Fibroblast of peridontal ligament (primary cell): ENCODE measurements at regions not wholly inside any gene's neighbourhood (a gene's known extent, or its start where the extent isn't known, plus 50 kb on each side); places are given as distances from the start of the nearest gene placed in this dataset.

Experiments
- DNase-seq: peaks from one replicate; pipeline ENCODE4 v3.0.0-alpha.2; 2010; ENCODE audit errors: extremely low read depth

- DNase-seq: no peak
Observed at GRCh38 chr1:104699433-104699832, 949.7 kb downstream of the AMY1C start.

DNA sequence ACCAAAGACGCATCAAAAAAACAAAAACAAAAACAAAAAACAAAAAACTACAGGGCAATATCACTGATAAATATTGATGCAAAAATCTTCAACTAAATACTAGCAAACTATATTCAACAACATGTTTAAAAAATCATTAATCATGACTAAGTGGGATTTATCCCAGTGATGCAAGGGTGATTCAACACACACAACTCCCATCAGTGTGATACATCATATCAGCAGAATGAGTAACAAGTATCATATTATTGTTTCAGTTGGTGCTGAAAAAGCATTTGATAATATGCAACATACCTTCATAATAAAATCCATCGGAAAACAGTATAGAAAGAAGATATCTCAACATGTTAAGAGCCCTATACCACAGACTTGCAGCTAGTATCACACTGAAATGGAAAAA lies 953.0 kb downstream of the AMY1C start:
- DNase-seq: no peak

GRCh38 chr1:104706631-104707147 lies 957.0 kb downstream of the AMY1C start:
- peak; percentile 33 for DNase-seq

DNA sequence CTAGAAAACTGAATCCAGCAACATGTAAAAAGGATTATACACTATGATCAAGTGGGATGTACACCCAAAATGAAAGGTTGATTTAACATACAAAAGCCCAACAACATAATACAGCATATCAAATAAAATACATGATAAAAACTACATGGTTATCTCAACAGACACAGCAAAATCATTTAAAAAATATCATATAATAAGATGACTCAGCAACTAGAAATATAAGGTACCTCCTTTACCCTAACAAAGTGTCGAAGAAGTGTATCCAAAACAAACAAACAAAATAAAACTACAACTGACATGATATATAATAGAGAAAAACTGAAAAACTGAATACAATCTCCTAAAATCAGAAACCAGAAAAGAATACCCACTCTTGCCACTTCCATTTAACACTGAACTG lies 969.1 kb downstream of the AMY1C start:
- DNase-seq: no peak

DNA sequence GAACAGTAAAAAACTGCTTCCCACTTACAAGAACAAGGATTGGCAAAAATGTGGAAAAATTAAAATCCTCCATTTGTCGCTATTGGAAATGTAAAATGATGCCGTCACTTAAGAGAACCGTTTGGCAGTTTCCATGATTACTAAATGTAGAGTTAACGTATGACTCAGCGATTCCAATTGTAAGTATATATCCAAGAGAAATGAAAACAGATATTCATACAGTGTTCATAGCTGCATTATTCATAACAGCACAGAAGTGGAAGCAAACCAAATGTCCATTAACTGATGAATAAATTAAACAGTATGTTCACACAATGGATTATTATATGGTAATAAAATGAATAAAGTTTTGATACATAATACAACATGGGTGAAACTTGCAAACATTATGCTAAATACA lies 971.0 kb downstream of the AMY1C start:
- no peak for DNase-seq

DNA sequence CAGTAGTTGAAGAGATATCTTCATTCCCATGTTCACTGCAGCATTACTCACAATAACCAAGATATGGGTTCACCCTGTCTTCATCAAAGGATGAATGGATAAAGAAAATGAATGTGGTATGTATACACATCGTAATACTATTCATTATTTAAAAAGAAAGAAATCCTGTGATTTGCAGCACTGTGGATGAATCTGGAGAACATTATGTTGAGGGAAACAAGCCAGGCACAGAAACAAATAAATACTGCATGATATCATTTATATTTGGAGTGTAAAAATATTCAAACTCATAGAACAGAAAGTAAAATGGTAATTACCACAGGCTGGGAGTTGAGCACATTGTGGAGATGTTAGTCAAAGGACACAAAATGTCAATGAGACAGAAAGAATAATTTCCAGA lies 977.2 kb downstream of the AMY1C start:
- no peak for DNase-seq

DNA sequence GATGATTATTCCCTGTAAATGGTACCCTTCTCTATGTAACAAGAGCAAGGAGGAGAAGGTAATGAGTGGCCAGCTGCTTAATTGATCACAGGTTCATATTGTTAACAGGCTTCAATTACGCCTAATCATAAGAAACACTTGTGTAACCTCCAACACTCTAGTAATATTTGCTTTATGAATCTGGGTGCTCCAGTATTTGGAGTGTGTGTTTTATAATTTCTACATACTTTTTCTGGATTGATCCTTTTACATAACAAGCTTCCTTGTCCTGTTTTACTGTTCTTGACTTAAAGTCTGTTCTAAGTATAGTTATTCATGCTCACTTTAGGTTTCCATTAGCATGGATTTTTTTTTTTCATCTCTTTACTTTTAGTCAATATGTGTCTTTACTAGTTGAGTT lies 984.2 kb downstream of the AMY1C start:
- no peak for DNase-seq

DNA sequence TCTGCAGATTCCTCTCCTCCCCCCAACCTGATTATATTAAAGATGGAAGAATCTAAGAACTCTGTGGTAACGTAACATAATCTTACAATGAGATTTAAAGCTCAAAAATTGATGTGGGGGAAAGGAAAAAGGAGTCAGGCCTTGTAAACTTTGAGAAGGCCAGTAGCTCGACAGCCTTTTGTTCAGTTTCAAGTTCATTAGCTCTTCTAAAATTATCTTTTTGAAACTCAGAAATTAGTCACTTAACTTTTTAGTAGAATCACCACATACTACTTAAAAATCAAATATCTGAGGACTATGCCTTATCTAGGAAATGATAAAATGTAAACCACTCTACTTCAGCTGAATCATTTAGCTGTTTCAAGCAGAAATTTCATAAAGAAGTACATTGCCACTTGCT lies 996.2 kb downstream of the AMY1C start:
- no peak for DNase-seq

DNA sequence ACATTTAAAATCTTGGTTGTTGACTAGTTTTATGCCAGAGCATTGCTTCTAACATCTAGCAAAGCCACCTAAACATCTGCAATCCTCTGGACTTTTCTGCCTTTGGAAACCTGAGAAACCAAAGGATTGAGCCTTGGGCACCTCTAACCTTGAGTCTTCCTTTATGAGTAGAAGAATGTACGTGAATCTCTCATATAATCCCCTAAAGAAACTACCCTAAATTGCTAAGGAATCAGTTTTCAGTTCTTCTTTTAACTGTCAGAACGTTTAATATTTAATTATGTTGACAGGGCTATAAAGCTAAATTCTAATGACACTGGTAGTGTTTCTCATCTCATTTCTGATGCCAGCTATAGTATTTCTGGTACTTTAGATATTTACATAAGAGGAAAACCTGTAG lies 997.3 kb downstream of the AMY1C start:
- DNase-seq: no peak

DNA sequence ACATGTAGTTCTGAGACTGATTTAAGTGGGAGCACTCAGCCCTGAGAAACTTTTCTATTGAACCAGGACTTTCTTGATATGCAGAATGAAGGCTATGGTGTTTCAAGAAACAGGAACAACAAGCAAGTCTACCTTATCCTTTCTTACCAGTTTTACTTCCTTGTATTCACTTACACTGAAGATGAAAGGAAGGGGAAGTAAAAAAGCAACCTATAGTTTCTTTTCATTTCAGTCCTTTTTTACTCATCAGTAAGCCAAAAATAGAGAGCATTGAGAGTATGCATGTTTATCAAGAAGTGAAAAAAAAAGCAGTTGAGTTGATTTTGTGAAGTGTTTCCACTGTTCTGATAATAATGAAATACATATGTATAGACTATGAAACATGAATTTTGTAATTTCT lies 1010.3 kb downstream of the AMY1C start:
- no peak for DNase-seq

DNA sequence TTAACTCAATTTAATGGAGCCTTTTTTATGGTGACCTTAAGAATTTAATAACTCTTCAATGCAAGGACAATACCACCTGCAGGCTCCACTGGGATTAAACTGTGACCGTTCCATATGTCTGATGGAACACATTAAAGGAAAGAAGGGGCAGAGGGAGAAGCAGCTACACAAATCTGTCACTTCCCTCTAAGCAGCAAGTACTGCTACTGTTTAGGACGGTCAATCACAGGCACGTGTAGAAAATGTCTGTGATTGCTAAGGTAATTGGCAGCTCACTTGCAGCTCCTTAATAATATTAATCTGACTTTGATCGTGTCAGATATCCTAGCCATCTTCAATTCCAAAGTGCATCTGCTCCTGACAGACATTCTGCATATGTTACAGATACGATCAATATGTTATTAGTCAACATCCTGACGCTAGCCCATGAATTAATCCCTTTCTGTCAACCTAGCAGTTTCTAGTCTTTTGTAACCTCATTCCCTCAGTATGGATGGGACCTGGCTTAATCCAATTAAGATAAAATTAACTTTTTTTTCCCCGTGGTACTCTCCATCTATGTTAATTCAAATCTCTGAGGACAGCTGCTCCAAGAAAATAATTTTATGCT lies 1012.4 kb downstream of the AMY1C start:
- DNase-seq: no peak

GRCh38 chr1:104765085-104765484 lies 1015.4 kb downstream of the AMY1C start:
- DNase-seq: no peak

DNA sequence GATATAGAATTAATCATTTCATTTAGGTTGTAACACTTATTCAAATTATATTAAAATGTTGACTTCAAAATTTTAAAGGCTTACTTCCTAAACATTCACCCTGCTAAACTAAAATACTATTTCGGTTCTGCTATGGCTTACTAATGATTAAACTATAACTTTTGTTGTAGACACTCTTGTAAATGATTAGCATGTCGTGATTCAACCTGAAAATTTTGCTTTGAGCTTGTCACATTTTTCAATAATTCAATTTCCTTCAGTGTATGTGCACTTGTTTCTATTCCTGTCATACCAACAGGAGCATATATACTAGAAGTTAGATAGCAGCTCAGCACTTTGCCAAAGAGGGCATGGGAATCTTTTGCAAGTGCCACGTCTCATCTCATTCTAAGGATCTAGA lies 1018.8 kb downstream of the AMY1C start:
- no peak for DNase-seq

DNA sequence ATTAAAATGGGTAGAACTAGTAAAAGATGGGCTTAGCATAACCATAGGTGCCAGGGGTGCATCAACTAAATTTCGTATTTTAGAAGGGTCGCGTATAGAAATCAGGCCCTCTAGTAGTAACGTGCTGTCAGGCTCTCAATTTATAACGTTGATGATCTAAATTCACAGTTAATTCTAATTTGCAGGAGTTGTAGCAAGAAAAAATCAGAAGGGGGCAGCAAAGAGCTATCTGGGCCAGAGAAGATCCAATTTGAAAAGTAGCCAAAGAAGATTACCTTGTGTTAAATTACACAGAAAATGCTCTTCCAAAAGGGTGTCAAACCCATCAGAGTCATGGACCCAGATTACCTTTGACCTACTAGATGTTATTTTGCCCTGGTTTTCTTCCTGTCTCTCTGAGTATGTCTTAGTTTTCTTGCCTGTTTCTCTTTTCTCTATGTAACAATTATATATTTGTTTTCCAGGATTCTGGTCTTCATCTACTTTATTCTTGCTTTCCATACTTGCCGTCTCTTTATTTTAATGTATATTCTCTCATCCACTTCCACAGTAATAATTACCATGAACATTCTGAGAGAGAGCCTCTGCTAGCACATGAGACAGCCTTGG lies 1030.9 kb downstream of the AMY1C start:
- peak; percentile 43 for DNase-seq

DNA sequence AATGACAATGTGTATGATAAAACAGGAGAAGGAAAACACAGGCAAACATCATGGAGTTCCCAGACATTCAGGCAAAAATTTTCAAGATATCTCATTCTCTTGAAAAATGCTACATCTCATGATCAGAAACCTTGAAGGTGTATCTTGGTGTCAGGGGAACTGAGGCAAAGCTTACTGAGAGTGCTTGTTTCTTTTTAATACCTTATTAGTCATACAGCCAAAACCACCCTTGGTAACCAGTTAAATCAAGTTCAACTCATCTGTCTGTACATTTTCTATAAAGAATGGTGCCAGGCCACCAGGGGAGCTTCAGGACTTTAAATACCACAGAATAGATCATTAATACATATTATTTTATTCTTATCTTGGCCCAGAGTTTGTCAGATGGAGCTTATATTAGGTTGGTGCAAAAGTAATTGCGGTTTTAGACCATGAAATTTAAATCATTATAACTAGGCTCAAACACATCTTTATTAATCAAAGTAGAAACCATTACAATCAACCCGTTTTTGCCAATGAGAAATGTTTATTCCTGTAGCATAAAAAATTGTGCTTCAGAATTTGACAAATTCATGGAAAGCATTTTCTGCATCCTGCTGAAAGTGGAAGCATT lies 1036.0 kb downstream of the AMY1C start:
- no peak for DNase-seq

- DNase-seq: no peak
Observed at GRCh38 chr1:104787866-104788510, 1038.3 kb downstream of the AMY1C start.

DNA sequence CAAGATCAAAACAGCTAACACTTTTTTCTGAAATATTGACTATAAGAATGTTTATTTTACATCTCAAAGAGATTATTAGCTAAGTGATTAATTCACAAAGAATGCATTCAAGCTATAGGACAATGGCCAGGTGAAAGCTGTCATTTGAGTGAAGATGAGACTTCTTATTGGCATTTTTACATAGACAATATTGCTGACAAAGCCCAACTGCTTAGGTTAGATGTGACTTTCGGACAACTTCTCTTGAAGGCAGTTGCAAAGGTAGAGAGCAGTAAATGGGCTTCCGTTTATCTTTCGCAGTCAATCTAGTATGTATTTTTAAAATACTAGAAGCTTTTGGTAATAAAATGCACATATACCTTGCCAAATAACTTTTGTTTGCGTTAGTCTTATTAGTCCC lies 1041.3 kb downstream of the AMY1C start:
- DNase-seq: no peak

- no peak for DNase-seq
Observed at GRCh38 chr1:104794035-104794434, 1044.3 kb downstream of the AMY1C start.

GRCh38 chr1:104795931-104796330 lies 1046.2 kb downstream of the AMY1C start:
- DNase-seq: no peak

- DNase-seq: no peak
Observed at GRCh38 chr1:104797982-104798381, 1048.3 kb downstream of the AMY1C start.

DNA sequence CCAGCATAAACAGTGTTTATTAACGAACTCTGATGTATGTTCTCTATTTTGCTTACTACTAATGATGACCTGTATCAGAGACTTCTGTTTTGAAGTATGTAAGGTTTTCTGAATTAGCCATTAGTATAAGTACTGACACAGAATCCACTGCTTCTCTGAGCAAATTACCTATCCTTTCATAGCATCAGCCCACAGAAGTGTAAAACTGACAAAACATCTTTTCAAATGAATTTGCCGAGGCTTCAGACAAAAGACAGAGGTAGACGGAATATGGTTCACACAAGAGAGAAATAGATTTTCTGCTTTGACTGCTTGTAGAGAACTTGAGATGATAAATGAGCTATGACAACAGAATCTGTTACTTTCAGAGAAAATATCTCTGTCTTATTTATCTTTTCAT lies 1051.6 kb downstream of the AMY1C start:
- DNase-seq: no peak

DNA sequence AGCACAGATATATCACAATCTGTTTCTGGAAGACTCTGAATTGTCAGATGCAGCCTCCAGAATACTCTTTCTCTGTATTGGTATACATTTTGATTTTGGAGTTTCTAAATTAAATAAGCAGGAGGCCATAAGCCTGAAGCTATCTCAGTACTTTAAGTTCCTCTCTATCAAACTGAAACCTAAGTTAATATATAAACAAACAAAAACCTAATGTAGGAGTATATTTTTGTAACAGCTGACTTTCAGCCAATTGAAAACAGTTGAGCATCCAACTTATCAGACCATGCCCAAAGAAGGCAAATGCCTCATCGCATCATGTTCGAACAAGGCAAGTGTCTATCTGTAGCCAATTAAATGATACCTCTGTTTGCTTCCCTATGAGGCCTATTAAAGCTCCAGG lies 1054.4 kb downstream of the AMY1C start:
- no peak for DNase-seq

DNA sequence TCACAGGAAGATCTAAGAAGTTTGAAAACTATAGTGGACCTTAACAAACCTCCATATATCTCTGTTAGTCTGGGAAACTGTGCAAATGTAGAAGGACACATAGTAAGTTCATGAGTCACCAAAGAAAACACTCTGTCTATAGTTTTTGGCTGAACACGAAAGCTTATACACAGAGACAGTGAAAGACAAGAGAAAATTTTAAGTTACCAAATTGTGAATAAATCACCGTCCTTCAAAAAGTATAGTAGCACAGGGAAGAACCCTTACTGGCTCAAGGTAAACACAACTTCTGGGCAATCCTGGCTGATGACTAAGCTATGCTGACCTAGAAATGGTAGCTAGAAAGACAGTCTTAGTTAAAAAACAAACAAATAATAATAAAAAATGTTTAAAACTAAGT lies 1057.9 kb downstream of the AMY1C start:
- no peak for DNase-seq
